Neuron (in vitro differentiated cells): ENCODE measurements at regions not wholly inside any gene's neighbourhood (a gene's known extent, or its start where the extent isn't known, plus 50 kb on each side); places are given as distances from the start of the nearest gene placed in this dataset.

Source experiments
- H2AFZ ChIP-seq: one replicate; pipeline ENCODE4 v1.6.1; 2013; ENCODE audit warnings: low read depth, mild to moderate bottlenecking, inconsistent platforms, low read length, moderate library complexity
- H3K27me3 ChIP-seq: one replicate; pipeline ENCODE4 v1.6.1; 2013; ENCODE audit warnings: low read length; ENCODE audit not compliant: insufficient read depth
- H3K36me3 ChIP-seq: one replicate; pipeline ENCODE4 v1.6.1; 2013; ENCODE audit warnings: low read length; ENCODE audit not compliant: insufficient read depth
- H3K4me1 ChIP-seq: one replicate; pipeline ENCODE4 v1.6.1; 2013; ENCODE audit warnings: low read length; ENCODE audit not compliant: insufficient read depth
- H3K4me3 ChIP-seq: 2 replicates; pipeline ENCODE4 v1.5.1; 2013; ENCODE audit warnings: mild to moderate bottlenecking, low read length, moderate library complexity
- H3K9me3 ChIP-seq: one replicate; pipeline ENCODE4 v1.6.1; 2013; ENCODE audit warnings: low read length

DNA sequence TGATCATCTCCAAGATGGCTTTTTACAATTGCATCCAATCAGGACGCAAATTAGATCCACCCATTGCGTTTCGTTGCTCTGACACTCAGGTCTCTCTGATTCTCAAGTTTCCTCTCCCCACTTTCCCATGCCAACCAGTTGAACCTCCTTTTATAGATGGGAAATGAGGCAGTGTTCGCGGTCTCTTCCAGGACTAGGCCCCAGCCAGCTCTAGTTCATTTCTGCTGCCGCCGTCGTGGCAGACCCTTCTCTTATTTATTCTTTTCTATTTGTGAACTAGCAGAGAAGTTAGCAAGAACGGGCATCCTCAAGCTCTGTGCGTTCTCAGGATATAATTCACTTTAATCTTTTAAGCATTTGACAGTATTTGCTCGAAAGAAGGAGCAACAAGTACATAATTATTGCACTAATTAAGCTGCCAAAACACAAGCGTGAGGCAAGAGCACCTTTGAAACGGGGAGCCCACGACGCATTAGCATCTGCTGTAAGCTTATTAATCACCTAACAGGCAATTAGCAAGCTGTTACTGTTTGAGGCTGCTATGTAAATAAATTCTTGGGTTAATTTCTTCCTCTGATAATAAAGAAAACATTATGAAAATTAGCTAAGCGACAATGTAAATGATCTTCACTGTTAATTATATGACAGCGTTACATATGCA, 246.4 kb upstream of the TLE3 start:
- Histone ChIP-seq H3K4me1 (no peaks in the 10 kb centered on the region), H3K36me3 (no peaks in the 10 kb centered on the region), H3K9me3 (no peaks in the 10 kb centered on the region)

DNA sequence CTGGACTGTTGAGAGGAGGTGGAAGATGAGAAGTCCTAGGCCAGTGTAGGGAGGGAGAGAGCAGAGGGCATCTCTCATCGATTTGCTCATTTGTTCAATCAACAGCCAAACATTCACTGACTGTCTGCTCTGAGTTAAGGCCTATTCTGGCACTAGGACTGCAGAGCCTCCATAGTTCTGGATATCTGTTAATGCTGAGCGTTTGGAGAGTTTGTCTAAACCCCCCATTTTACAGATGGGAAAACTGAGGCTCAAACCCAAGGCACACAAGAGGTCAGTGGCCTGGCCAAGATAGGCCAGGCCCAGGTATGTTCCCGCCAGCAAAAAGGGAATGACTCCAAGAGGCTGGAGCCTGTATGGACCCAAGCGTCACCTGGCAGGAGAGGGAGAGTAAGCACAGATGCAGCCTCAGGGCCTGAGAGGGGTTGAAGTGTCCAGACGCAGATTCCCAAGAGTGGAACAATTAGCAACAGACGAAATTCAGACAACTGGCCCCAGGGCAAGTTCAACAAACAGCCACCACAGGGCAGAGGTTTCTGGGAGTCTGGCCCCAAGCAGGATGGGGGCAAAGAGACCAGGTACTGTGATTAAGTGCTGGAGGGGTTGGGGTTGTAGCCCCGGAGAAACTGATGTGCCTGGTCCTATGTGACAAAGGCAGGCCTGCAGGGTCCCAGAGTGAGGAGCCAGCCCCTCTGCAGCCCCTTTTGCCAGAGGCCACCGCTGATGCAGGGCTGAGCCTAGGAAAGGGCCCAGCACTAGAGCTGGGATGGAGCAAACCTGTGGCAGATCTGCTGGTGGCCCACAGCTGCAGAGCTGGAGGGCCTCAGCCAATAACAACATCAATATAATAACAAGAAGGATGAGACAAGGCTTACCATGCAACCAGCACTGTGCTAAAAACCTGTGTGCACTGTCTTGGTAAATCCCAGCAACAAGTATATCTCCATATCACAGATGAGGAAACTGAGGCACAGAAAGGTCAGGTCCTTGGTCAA, 245.1 kb upstream of the TLE3 start:
- Histone ChIP-seq H2AFZ (no peak overlapping the region), H3K4me3 (no peak overlapping the region), H3K4me1 (no peaks in the 10 kb centered on the region), H3K36me3 (no peaks in the 10 kb centered on the region), H3K27me3 (no peaks in the 10 kb centered on the region), H3K9me3 (no peaks in the 10 kb centered on the region)

More for the DNA sequence above, 246.4 kb upstream of the TLE3 start:
- H3K27me3 ChIP-seq: no peaks in the 10 kb centered on the region
- H3K4me3 ChIP-seq: no peak overlapping the region
- H2AFZ ChIP-seq: no peak overlapping the region

DNA sequence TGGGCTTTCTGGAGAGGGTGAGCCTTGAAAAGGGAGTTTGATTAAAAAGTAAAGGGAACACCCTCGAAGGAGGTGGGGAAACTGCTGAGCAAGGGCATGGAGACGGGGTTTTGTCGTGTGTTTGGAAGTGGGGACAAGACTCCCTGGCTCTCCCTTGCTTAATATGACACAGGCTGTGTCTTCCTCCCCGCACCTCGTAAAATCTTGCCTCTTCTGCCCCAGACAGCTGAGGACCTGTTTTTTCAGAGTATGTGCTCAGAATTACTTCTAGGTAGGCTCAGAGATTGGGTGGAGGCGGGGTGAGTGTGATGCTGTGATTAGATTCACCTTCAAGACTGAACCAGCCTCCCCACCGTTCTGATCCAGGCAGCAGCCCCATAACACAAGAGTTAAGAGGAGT, 244.4 kb upstream of the TLE3 start:
- Histone ChIP-seq H3K27me3 (no peaks in the 10 kb centered on the region), H3K4me3 (no peak overlapping the region), H3K36me3 (no peaks in the 10 kb centered on the region), H3K9me3 (no peaks in the 10 kb centered on the region), H2AFZ (no peak overlapping the region), H3K4me1 (no peaks in the 10 kb centered on the region)

DNA sequence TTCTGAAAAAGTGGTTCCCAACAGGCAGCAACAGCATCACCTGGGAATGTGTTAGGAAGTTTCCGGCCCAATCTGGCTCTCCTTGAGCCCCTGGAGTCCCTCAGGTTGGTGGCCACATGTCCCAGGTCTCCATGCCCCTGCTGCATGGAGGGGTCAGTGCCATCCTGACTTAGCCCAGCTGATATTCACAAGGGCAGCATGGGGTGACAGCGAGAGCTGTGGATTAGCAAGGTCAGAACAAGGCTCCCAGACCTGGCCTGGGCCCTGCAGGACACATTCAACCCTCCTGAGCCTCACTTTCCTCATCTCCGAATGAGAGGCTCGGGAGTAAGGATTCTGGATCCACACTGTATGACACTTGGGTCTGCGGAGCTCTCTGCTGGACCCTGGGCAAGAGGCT, 243.8 kb upstream of the TLE3 start:
- no peak overlapping the region for H2AFZ ChIP-seq
- H3K36me3 ChIP-seq: no peaks in the 10 kb centered on the region
- H3K4me3 ChIP-seq: no peak overlapping the region
- H3K9me3 ChIP-seq: no peaks in the 10 kb centered on the region
- H3K4me1 ChIP-seq: no peaks in the 10 kb centered on the region
- no peaks in the 10 kb centered on the region for H3K27me3 ChIP-seq

DNA sequence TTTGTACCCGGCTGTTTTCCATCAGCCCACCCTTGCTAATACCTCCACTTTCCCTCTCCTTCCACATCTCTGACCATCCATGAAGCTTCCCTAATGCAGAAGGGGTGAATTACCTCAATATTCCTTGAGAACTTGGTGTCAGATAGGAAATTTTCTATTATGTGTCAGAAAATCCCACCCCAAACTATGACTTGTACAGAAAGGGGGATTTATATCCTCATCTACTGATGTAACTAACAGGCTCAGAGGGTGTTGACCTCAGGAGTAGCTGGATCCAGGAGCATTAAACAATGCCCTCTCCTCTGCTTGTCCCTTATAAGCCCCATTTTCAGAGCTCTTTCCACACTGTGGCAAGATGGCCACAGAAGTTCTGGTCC, 242.8 kb upstream of the TLE3 start:
- Histone ChIP-seq H3K4me1 (no peaks in the 10 kb centered on the region), H3K9me3 (no peaks in the 10 kb centered on the region), H3K36me3 (no peaks in the 10 kb centered on the region), H3K27me3 (no peaks in the 10 kb centered on the region), H3K4me3 (no peak overlapping the region), H2AFZ (no peak overlapping the region)

DNA sequence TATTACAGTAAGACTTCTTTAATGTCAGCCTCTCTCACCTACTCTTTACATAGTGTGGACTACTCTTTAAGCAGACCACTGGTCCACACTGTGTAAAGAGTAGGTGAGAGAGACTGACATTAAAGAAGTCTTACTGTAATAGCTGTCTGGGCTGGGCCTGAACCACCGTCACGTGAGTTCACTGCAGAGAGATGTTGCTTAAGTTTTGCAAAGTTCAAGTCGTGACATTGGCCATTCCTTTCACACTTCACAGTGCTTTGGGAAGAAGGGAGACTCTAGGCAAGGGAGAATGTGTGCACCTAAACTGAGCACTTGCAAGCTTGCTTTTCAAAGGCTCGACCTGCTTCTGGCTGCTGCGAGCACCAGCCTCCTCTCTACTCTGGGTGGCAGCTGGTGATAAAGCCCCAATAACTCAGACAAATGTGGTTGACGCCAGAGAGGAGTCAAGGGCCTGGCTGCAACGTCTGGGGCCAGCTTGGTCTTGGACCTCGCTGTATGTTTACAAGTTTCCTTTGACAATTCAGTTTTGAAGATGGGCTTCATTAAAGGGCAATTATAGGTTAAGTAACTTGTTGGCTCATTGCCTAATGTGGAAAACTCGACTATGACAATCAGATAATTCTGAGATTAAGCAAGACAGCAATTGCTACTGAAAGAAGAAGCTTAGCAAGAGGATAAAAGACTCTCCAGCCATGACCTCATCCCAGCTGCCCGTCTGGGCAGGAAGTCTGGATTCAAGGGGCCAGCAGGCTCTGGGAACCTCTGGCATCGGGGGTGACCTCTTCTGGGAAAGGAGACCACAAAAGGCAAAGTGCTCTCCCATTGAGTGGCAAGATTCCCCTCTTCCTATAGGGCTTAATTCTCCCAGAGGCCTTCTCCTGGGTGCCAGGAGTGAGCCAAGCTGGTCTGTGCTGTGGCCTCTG, 242.1 kb upstream of the TLE3 start:
- Histone ChIP-seq H3K27me3 (no peaks in the 10 kb centered on the region), H3K4me3 (no peak overlapping the region), H3K4me1 (no peaks in the 10 kb centered on the region), H2AFZ (no peak overlapping the region), H3K9me3 (no peaks in the 10 kb centered on the region), H3K36me3 (no peaks in the 10 kb centered on the region)

DNA sequence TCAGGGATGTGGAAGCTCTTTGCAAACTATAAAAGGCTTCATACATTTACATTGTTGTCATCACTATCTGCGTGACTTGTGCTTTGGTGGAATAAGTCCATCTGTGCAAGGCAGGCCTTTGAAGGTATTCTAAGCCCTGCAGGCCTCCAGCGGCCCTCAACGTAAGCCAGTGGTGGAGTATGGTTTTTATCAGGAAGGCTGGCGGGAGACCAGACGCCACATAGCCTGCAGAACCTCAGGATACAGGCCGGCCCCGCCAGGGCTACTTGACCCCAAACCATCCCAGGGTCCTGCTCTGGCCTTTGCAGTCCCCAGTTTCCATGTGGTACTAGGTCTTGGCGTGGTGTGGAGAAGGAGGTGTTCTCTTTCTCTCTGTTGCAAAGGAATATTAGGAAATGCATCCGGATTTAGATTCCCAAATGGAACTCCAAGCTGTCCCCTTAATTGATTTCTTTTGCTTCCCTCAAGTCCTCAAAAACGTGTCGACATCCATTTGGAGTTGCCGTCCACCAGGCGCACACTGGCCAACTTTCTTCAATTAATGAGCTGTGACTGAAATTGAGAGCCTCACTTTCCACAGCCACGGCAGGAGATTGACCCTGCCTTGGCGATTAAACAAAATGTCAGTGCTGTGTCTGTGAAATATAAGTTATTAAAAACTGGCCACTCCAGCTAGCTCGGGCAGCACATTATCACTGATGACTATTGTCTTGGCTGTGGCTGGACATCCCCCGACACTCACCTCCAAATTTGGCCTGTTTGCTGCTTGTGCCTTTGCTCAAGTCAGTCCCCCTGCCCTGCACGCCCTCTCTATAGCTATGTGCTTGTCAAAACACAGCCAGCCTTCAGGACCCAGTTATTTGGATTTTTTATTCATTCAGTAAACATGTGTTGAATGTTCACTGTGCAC, 239.8 kb upstream of the TLE3 start:
- H3K36me3 ChIP-seq: no peaks in the 10 kb centered on the region
- no peak overlapping the region for H2AFZ ChIP-seq
- H3K27me3 ChIP-seq: no peaks in the 10 kb centered on the region
- no peaks in the 10 kb centered on the region for H3K4me1 ChIP-seq
- H3K9me3 ChIP-seq: no peaks in the 10 kb centered on the region
- no peak overlapping the region for H3K4me3 ChIP-seq

DNA sequence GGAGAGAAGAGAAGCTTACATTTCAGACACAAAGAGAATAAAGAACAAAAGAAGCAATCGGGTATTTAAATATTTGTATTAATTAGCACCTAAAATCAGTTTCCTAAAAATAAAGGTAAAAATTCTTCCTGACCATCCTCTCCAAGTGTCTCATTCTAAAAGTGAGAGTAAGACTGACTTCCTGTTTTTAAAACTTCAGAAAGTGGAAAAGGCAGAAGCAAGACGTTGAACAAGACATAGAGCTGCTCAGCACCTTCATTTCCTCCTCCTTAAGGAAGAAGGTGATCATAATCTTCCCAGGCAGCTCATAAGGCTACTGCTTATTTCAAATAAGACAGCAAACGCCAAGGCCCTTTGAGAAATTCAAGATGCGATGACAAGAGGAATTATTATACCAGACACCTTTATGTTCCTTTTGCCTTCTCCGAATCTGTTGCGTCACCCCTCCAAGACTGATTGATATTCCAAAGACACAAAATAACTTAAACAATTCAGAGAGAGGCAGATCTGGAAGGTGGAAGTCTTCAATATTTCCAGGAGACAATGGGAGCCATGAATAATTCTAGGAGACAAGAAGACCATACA, 238.8 kb upstream of the TLE3 start:
- Histone ChIP-seq H3K4me1 (no peaks in the 10 kb centered on the region), H2AFZ (no peak overlapping the region)

DNA sequence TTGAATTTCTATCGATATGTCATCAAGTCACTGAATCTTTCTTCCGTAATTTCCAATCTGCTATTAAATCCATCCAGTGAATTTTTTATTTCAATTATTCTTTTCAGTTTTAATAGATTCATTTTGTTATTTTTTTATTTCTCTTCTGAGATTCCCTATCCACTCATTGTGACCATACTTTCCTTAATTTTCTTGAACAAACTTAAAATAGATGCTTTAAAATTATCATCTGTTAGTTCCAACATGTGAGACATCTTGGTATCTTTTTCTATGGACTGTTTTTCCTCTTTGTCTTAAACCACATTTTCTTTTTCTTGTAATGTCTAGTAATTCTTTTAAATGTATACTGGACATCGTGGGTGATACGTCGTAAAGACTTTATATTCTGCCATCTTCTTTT, 236.6 kb upstream of the TLE3 start:
- no peaks in the 10 kb centered on the region for H3K4me1 ChIP-seq
- H3K36me3 ChIP-seq: no peaks in the 10 kb centered on the region
- no peaks in the 10 kb centered on the region for H3K9me3 ChIP-seq
- no peak overlapping the region for H2AFZ ChIP-seq
- no peaks in the 10 kb centered on the region for H3K27me3 ChIP-seq
- H3K4me3 ChIP-seq: no peak overlapping the region

More for the DNA sequence above, 238.8 kb upstream of the TLE3 start:
- Histone ChIP-seq H3K27me3 (no peaks in the 10 kb centered on the region), H3K36me3 (no peaks in the 10 kb centered on the region), H3K9me3 (no peaks in the 10 kb centered on the region), H3K4me3 (no peak overlapping the region)

DNA sequence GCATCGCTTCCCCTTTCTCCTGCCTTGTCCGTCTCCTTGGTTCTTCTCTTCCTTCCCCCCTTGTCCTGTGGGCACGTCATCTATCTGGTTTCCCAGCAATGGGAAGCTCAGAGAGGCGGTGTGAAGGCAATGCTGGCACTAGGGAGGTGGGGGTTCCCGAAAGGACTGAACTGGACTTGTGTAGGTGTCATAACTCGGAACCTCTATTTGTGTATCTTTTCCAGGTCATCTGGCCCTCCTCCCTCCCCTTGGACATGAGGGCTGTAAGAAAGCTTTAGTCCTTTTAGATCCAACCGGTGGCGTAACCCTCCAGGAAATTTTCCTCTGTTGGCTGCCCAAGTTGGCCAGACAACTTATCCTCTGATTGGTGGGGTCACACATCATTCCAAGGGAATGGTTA, 231.5 kb upstream of the TLE3 start:
- Histone ChIP-seq H2AFZ (no peak overlapping the region), H3K4me3 (no peak overlapping the region)

DNA sequence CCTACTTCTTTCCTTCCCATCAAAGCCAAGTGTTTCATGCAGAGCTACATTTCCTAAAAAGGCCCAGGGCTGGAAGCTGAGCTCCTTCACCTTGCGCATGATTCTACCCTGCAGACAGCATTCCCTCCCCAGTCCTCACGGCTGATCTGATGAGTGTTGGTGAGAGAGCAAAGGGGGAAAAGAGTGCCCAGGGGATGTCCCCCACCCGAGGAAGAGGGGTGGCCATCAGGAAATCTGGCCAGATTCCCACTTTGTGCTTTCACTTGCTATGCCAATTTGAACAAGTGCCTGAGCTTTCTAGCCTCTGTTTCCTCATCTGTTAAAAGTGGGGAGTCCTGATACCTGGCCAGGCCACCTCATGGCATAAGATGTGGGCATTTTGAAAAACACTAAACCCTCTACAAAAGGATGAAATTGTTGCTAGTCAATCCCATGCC, 231.0 kb upstream of the TLE3 start:
- no peaks in the 10 kb centered on the region for H3K4me1 ChIP-seq
- H2AFZ ChIP-seq: no peak overlapping the region
- H3K36me3 ChIP-seq: no peaks in the 10 kb centered on the region
- H3K27me3 ChIP-seq: no peaks in the 10 kb centered on the region
- H3K9me3 ChIP-seq: no peaks in the 10 kb centered on the region
- no peak overlapping the region for H3K4me3 ChIP-seq

More for the DNA sequence above, 231.5 kb upstream of the TLE3 start:
- Histone ChIP-seq H3K9me3 (no peaks in the 10 kb centered on the region), H3K4me1 (no peaks in the 10 kb centered on the region), H3K36me3 (no peaks in the 10 kb centered on the region), H3K27me3 (no peaks in the 10 kb centered on the region)
